Right lobe of liver (tissue), 4 donors: ENCODE measurements at regions not wholly inside any gene's neighbourhood (a gene's known extent, or its start where the extent isn't known, plus 50 kb on each side); places are given as distances from the start of the nearest gene placed in this dataset.

Source experiments
- CTCF ChIP-seq, 4 donors: fragments of 200-600 bp in 3 of 4; fragments of 450-650 bp in 1 of 4; IDR thresholded peaks; one replicate each; pipeline versions ENCODE4 v1.5.1 to v1.8.0; 2016 to 2022; ENCODE audit warnings: antibody characterized with exemption in 4 of 4, mild to moderate bottlenecking in 2 of 4
- POLR2A ChIP-seq: fragments of 450-650 bp; IDR thresholded peaks from one replicate; pipeline ENCODE4 v1.6.1; 2017; ENCODE audit warnings: antibody characterized with exemption, mild to moderate bottlenecking
- donor health status: DM: no; HTN: no; CAD: no.
- donor health status: DM: no; HTN: no; CAD: no.
- donor health status: DM: no; HTN: yes; CAD: no.

- TF ChIP-seq CTCF (IDR thresholded peaks at IDR 0.05), result no peak
- no peak for TF ChIP-seq POLR2A
These were observed 90.4 kb upstream of the IGFBP3 start for GRCh38 chr7:46011501-46011900.
